ENCODE measurements at regions not wholly inside any gene's neighbourhood (a gene's known extent, or its start where the extent isn't known, plus 50 kb on each side); places are given as distances from the start of the nearest gene placed in this dataset.

- TF ChIP-seq, protein P1, sequence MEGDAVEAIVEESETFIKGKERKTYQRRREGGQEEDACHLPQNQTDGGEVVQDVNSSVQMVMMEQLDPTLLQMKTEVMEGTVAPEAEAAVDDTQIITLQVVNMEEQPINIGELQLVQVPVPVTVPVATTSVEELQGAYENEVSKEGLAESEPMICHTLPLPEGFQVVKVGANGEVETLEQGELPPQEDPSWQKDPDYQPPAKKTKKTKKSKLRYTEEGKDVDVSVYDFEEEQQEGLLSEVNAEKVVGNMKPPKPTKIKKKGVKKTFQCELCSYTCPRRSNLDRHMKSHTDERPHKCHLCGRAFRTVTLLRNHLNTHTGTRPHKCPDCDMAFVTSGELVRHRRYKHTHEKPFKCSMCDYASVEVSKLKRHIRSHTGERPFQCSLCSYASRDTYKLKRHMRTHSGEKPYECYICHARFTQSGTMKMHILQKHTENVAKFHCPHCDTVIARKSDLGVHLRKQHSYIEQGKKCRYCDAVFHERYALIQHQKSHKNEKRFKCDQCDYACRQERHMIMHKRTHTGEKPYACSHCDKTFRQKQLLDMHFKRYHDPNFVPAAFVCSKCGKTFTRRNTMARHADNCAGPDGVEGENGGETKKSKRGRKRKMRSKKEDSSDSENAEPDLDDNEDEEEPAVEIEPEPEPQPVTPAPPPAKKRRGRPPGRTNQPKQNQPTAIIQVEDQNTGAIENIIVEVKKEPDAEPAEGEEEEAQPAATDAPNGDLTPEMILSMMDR (IDR thresholded peaks at IDR 0.05; ENCODE audit: insufficient read depth, low read depth, low read length, missing control alignments) = no peak
- no peak overlapping the region for H3K4me3 ChIP-seq (ENCODE audit: low read length)
- no peak for DNase-seq (ENCODE audit: low read depth)
Measured at GRCh38 chr14:101325319-101325718, 236.0 kb upstream of the DIO3 start.

- TF ChIP-seq, protein P1 (IDR thresholded peaks at IDR 0.05; ENCODE audit: insufficient read depth, low read depth, low read length, missing control alignments) = no peak
- H3K4me3 ChIP-seq (ENCODE audit: low read length) = no peak overlapping the region
- no peak for DNase-seq (ENCODE audit: low read depth)
Measured at GRCh38 chr14:101328412-101329028, 232.8 kb upstream of the DIO3 start.

GRCh38 chr14:101330416-101331140, 230.7 kb upstream of the DIO3 start:
- no peak overlapping the region for H3K4me3 ChIP-seq (ENCODE audit: low read length)
- TF ChIP-seq, protein P1 (IDR thresholded peaks at IDR 0.05; ENCODE audit: insufficient read depth, low read depth, low read length, missing control alignments) = no peak
- no peak for DNase-seq (ENCODE audit: low read depth)

GRCh38 chr14:101331141-101331525, 230.2 kb upstream of the DIO3 start:
- no peak overlapping the region for H3K4me3 ChIP-seq (ENCODE audit: low read length)
- DNase-seq (ENCODE audit: low read depth) = no peak
- TF ChIP-seq, protein P1 (IDR thresholded peaks at IDR 0.05; ENCODE audit: insufficient read depth, low read depth, low read length, missing control alignments) = no peak

GRCh38 chr14:101331661-101332169, 229.6 kb upstream of the DIO3 start:
- TF ChIP-seq, protein P1 (IDR thresholded peaks at IDR 0.05; ENCODE audit: insufficient read depth, low read depth, low read length, missing control alignments) = no peak
- DNase-seq (ENCODE audit: low read depth) = no peak

GRCh38 chr14:101332281-101332680, 229.0 kb upstream of the DIO3 start:
- TF ChIP-seq, protein P1 (IDR thresholded peaks at IDR 0.05; ENCODE audit: insufficient read depth, low read depth, low read length, missing control alignments) = no peak
- no peak overlapping the region for H3K4me3 ChIP-seq (ENCODE audit: low read length)
- DNase-seq (ENCODE audit: low read depth) = no peak

More at GRCh38 chr14:101331661-101332169, 229.6 kb upstream of the DIO3 start:
- H3K4me3 ChIP-seq (ENCODE audit: low read length) = no peak overlapping the region

Measured in epithelial cell of esophagus (primary cell).